ENCODE measurements at regions not wholly inside any gene's neighbourhood (a gene's known extent, or its start where the extent isn't known, plus 50 kb on each side); places are given as distances from the start of the nearest gene placed in this dataset.

GRCh38 chr12:27163048-27163715, 80.8 kb upstream of the C12orf71 start:
- TF ChIP-seq, protein P1, sequence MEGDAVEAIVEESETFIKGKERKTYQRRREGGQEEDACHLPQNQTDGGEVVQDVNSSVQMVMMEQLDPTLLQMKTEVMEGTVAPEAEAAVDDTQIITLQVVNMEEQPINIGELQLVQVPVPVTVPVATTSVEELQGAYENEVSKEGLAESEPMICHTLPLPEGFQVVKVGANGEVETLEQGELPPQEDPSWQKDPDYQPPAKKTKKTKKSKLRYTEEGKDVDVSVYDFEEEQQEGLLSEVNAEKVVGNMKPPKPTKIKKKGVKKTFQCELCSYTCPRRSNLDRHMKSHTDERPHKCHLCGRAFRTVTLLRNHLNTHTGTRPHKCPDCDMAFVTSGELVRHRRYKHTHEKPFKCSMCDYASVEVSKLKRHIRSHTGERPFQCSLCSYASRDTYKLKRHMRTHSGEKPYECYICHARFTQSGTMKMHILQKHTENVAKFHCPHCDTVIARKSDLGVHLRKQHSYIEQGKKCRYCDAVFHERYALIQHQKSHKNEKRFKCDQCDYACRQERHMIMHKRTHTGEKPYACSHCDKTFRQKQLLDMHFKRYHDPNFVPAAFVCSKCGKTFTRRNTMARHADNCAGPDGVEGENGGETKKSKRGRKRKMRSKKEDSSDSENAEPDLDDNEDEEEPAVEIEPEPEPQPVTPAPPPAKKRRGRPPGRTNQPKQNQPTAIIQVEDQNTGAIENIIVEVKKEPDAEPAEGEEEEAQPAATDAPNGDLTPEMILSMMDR (IDR thresholded peaks at IDR 0.05), result no peak
- no peak for TF ChIP-seq POLR2A (IDR thresholded peaks at IDR 0.05)
- TF ChIP-seq POLR2AphosphoS5 (IDR thresholded peaks at IDR 0.05), result no peak
